ENCODE measurements at regions not wholly inside any gene's neighbourhood (a gene's known extent, or its start where the extent isn't known, plus 50 kb on each side); places are given as distances from the start of the nearest gene placed in this dataset.

DNA sequence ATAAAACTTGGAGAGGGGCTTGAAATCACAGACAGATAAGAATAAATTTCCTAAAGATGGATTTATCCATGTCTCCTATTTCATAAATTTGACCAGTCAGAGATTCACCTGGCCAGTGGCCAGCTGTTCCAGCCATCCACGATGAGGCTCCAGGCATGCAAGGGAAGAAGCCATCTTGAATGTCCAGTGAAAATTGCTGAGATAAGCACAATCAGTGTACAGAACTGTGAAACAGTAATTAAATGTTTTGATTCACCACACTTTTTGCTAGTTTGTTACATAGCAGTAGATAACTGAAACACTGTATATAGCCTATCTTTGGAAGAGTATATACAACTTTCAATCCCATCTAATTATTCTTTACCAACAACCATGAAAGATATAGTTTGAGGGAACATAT lies 163.5 kb downstream of the HINT1 start:
- TF ChIP-seq POLR2A (IDR thresholded peaks at IDR 0.05; ENCODE audit: low read depth, low read length) (no peak), POLR2AphosphoS5 (IDR thresholded peaks at IDR 0.05; ENCODE audit: low read depth, low read length) (no peak)
